CD1c-positive myeloid dendritic cell (primary cell): ENCODE measurements at regions not wholly inside any gene's neighbourhood (a gene's known extent, or its start where the extent isn't known, plus 50 kb on each side); places are given as distances from the start of the nearest gene placed in this dataset.

Source experiments
- DNase-seq: peaks from one replicate; pipeline ENCODE4 v3.0.0-alpha.2; 2016; ENCODE audit errors: extremely low spot score

GRCh38 chr20:37598100-37598543, 70.4 kb upstream of the BLCAP start:
- DNase-seq = no peak

DNA sequence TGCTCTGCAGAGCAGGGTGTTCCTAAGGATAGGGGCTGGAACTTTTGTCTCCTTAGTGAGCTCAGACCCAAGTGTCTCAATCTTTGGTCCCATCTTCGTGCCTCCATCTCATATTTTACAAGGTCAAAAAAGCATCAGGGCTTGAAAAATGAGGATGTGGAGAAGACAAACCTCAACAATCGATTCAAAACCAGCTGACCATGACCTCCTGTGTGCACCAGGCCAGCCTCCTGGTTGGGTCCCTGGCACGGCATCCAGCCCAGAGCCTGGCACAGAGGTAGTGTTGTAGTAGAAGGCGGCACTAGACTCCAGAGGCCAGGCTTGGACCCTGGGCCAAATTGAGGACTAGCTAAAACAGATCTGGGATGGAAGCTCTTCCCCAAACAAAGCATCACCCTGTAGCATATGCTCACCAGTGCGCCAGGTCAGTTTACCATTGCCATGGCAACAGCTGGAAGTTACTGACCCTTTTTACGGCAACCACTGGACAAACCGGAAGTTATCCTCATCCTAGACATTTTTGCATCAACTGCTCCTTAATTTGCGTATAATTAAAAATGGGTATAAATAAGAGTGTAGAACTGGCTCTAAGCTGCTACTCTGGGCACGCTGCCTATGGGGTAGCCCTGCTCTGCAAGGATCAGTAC, 69.3 kb upstream of the BLCAP start:
- no peak for DNase-seq

DNA sequence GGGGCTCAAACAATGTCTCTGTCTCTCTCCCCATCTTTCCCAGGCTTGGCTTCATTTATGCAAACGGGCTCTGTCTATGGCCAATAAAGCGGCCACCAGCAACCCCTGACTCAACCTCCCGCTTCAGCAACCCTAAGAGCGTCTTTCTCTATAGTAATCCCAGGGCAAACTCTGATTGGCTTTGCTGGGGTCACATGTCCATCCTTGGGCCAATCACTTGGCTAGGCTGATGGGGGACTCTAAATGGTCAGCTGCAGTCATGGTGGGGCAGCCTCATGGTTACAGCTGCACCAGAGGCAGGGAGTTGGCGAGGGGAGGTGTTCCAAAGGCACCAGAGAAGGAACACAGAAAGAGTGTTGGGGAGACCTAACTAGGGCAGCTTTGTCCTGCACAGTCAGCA, 68.5 kb upstream of the BLCAP start:
- DNase-seq = no peak

DNA sequence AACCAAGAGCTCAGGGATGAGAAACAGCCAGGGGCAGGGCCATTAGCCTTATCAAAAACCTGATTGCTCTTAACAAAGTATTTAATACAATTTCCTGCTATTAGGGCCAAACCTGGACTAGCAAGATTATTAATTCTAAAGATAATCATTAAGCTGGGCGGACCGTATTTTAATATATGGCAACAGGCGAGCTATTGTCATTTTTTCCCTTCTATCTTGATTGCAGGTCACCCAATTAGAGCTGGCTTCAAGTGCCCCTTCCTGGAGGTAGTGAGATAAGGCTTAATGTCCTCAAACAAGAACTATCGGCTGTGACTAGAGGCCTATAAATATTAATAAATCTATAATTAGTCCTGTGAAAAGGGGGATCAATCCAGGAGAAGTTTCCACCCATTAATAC, 66.0 kb upstream of the BLCAP start:
- DNase-seq = no peak

DNA sequence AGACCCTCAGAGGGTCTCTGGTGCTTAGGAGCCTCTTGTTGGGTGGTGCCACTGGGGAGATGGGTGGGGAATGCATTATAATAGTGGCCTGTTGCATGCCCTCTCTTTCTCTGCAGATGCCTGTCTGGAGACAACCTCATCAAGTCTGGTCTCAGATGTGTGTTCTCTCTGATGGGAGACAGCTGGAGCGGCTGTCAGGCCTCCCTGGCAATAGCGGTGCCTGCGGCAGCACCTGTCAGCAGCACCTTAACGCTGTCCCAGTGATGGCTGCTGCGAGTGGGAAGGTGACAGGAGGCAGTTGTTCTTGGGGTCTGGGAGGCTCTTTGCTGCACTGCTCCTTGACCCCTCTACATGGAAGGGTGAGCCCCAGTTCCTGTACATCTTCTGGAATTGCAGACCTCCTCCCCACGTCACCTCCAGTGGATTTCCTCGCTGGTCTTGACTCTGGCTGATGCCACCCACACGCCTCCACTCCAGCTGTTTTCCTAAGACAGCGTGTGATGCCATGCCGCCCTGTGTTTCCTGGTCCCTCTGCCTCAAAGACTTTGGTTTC, 63.3 kb upstream of the BLCAP start:
- no peak for DNase-seq

DNA sequence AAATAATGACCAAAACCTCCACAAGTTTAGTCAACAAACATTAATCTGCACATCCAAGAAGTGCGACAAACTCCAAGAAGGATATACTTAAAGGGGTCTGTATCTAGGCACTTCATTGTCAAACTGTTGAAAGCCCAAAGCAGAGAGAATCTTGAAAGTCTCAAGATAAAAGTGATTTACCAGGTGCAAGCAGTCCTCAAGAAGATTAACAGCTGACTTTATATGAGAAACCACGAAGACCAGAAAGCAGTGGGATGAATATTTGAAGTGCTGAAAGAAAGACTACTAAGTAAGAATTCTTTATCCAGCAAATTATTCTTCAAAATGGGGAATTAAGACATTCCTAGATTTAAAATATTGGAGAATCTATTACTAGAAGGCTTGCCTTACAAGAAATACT, 58.4 kb upstream of the BLCAP start:
- no peak for DNase-seq

DNA sequence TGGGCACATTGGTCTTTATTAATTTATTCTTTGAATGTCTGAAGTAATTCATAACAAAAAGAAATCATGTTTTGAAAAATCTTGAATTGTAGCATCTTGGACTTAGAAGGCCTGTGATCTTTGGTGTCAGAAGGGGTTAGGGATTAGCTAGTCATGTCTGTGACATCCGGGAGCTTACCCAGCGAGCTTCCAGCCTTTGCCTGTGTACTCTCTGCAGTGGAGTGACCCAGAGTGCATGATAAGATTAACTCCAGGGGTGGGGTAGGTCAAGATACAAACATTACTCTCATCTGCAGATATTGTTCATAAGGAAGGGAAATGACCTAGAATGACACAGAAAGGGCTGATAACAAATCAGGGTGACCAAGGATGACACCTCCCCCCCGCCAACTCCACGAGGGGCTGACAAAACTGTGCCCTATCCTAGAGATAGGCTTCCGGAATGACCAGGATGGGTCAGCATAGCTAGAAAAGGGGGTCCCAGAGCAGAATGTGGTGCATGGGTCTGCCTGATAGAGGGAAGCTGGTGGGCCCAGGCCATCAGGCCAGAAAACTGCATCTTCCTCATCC, 56.6 kb upstream of the BLCAP start:
- DNase-seq = no peak

DNA sequence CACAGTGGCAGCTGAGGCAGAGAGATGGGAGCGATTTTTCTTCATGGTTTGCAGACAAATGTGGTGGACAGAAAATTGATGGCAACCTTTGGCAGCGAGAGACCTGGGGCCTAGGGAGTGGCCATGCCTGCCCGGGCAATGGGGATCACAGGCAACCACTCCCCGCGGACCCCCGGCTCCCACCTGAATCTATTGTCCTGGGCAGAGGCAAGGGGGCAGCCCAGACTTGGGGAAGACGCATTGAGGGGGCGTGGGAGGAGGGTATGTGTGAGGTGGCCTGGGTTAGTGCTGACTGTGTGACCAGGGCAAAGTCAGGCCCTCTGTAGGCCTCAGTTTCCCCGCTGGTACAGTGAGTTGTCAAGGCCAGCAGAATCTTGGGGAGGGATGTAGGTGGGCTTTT, 53.6 kb upstream of the BLCAP start:
- no peak for DNase-seq

- no peak for DNase-seq
Observed at GRCh38 chr20:37580069-37580468, 52.4 kb upstream of the BLCAP start.

DNA sequence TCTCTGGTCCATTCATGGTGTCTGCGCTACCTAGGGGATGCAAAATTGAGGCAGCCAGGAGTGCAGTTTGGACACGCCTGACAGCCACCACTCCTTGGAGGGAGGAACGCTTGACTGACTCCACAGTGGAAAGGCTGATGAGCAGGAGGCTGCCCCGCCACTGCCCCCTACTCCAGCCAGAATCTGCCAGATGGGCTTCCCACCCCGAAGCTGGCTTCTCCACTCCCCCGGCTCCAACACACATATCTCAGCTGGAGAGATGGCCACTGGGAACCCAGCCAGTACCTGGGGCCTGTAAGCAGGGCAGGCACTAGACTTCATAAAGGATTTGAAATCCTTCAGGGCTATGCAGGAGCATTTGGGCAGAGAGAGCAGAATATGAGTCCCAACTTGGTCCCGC, 51.4 kb upstream of the BLCAP start:
- DNase-seq = no peak

DNA sequence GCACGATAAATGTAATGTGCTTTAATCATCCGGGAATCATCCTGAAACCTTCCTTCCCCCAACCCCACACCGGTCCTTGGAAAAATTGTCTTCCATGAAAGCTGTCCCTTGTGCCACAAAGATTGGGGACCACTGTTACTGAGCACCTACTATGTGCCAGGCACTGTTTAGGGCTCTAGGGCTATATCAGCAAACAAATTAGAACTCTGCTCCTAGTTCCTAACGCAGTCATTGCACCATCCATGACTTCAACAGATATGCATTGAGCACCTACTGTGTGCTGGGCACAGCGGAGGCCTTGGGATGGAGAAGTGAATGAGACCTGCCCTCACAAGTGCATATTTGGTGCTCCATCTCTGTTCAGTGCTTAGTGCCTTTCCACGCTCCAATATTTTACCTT, 50.3 kb upstream of the BLCAP start:
- DNase-seq = no peak
